Fibroblast of the aortic adventitia (primary cell): ENCODE measurements at regions not wholly inside any gene's neighbourhood (a gene's known extent, or its start where the extent isn't known, plus 50 kb on each side); places are given as distances from the start of the nearest gene placed in this dataset.

ENCODE experiments used
- DNase-seq: peaks from one replicate; pipeline ENCODE4 v3.0.0-alpha.2; 2010; ENCODE audit warnings: low read depth
- H3K4me3 ChIP-seq: 2 replicates; pipeline ENCODE4 v1.5.1; 2011; ENCODE audit warnings: low read depth, mild to moderate bottlenecking, control low read depth, low read length, moderate library complexity
- TF ChIP-seq, protein P1 (sequence below): IDR thresholded peaks from 2 replicates; pipeline ENCODE4 v1.5.1; 2011; ENCODE audit warnings: mild to moderate bottlenecking, low read length, control low read depth, inconsistent platforms; ENCODE audit not compliant: insufficient read depth

- H3K4me3 ChIP-seq, result no peak overlapping the region
- TF ChIP-seq, protein P1, sequence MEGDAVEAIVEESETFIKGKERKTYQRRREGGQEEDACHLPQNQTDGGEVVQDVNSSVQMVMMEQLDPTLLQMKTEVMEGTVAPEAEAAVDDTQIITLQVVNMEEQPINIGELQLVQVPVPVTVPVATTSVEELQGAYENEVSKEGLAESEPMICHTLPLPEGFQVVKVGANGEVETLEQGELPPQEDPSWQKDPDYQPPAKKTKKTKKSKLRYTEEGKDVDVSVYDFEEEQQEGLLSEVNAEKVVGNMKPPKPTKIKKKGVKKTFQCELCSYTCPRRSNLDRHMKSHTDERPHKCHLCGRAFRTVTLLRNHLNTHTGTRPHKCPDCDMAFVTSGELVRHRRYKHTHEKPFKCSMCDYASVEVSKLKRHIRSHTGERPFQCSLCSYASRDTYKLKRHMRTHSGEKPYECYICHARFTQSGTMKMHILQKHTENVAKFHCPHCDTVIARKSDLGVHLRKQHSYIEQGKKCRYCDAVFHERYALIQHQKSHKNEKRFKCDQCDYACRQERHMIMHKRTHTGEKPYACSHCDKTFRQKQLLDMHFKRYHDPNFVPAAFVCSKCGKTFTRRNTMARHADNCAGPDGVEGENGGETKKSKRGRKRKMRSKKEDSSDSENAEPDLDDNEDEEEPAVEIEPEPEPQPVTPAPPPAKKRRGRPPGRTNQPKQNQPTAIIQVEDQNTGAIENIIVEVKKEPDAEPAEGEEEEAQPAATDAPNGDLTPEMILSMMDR, result no peak
- DNase-seq, result peak; percentile 5
These were observed 114.7 kb downstream of the BUD13 start for GRCh38 chr11:116657842-116658825.

GRCh38 chr11:116656011-116656410 lies 116.8 kb downstream of the BUD13 start:
- no peak for DNase-seq
- TF ChIP-seq, protein P1, result no peak
- no peak overlapping the region for H3K4me3 ChIP-seq

DNA sequence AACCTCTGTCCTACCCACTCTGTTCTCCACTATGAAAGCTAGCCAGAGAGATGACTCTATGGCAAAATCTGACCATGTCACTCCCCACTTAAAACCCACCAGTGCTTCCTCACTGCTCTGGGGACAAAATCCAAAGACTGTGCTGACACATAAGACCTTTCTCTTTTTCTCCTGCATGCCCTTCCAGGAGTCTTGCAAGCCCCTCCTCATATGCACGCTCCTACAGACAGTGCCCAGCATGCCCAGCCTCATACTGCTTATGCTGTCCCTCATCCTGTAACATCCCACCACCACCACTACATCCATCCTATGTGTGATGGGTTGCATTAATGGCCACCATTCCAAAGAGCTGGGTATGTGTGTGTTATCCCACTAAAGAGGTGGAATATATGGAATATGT lies 118.3 kb downstream of the BUD13 start:
- H3K4me3 ChIP-seq, result no peak overlapping the region
- TF ChIP-seq, protein P1, result no peak
- no peak for DNase-seq

GRCh38 chr11:116653206-116653605 lies 119.6 kb downstream of the BUD13 start:
- H3K4me3 ChIP-seq, result no peak overlapping the region
- DNase-seq, result no peak
- TF ChIP-seq, protein P1, result no peak

DNA sequence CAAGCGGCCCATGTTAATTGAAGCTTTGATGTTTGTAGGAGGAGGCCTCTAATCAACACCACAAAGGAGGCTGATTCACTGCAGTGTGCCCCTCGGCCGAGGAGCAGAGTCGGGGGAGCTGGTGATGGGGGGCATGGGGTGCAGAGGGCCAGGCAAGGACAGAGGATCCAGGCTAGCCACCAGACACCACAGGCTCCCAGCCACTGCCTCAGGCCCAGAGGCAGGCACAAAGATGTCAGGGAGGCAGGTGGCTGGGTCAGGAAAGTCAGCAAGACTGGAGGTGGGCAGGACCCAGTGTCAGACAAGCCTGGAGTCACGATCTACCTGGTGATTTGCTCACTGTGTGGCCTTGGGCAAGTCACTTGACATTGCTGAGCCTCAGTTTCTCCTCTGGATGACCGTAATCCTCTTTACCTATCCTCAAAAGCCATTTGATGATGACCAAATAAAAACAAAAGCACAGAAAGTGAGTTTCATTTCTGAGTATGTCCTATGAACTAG lies 121.0 kb downstream of the BUD13 start:
- H3K4me3 ChIP-seq, result no peak overlapping the region
- TF ChIP-seq, protein P1, result no peak
- DNase-seq, result no peak

DNA sequence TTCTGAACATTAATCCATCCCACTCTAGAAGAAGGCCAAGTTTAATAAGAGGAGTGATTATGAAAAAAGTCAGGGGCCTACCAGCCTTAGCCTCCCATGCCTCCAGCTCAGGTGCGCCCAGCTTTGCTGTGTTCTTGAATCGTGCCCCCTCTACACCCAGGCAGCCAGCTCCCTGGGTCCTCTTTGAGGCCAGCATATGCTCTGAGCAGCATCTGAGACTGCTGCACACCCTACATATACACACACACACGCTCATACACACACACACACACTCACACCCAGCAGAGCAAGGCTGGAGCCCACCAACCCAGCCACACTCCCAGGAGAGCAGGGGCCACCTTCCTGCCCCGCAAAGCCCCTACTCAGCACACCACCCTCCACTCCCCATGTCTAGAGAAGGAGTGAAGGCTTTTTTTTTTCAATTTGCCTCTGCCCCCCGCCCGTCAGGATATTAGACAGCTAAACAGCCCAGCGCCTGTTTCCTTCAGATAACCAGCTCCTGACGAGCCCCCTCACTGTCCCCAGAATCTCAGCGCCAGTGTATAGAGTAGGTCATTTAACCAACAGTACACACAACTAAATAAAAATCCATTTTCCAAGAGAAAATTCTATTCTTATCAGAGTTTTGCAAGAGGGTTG lies 121.6 kb downstream of the BUD13 start:
- no peak for DNase-seq
- no peak overlapping the region for H3K4me3 ChIP-seq
- TF ChIP-seq, protein P1, result no peak
